Common myeloid progenitor, CD34-positive (primary cell): ENCODE measurements at regions not wholly inside any gene's neighbourhood (a gene's known extent, or its start where the extent isn't known, plus 50 kb on each side); places are given as distances from the start of the nearest gene placed in this dataset.
"Not testable (repeated sequence)": the region's sequence is repeated elsewhere in the genome, so short reads cannot be mapped to it uniquely, and the experiment has no call there.

ENCODE experiments used
- CTCF ChIA-PET: fragments of 350-600 bp; sonication (Branson Sonifier 250); formaldehyde crosslinking; loops from one replicate; lab custom pipeline; 2021; ENCODE audit warnings: antibody characterized with exemption; lab: Charles Lee
- POLR2A ChIA-PET: fragments of 350-600 bp; sonication (Branson Sonifier 250); formaldehyde crosslinking; loops from one replicate; lab custom pipeline; 2021; ENCODE audit warnings: antibody characterized with exemption; lab: Charles Lee
- DNase-seq, 3 donors: peaks; one replicate each; pipeline versions ENCODE4 v3.0.0 to v3.0.0-alpha.2; 2013
- H3K27ac ChIP-seq, 2 experiments: 1 replicate in 1 of 2; 2 replicates in 1 of 2; pipeline ENCODE4 v1.7.0; 2013; ENCODE audit warnings: inconsistent platforms in 2 of 2, low read length in 2 of 2, mild to moderate bottlenecking in 2 of 2, low read depth in 1 of 2, moderate library complexity in 1 of 2; ENCODE audit not compliant: severe bottlenecking in 2 of 2, insufficient read depth in 1 of 2, poor library complexity in 1 of 2
- H3K27me3 ChIP-seq, 5 experiments: replicated peaks in 2 of 5; 1 replicate in 3 of 5; 2 replicates in 2 of 5; pipeline versions ENCODE4 v1.6.1 to v1.7.0; 2013; ENCODE audit warnings: low read length in 4 of 5, mild to moderate bottlenecking in 2 of 5, moderate library complexity in 2 of 5, inconsistent platforms in 1 of 5; ENCODE audit not compliant: insufficient read depth in 5 of 5, control insufficient read depth in 4 of 5
- H3K36me3 ChIP-seq, 4 experiments: 1 replicate in 2 of 4; 2 replicates in 2 of 4; pipeline versions ENCODE4 v1.6.1 to v1.7.0; 2013; ENCODE audit warnings: low read length in 3 of 4, control low read depth in 1 of 4, mild to moderate bottlenecking in 1 of 4; ENCODE audit not compliant: control insufficient read depth in 4 of 4, insufficient read depth in 4 of 4
- H3K4me1 ChIP-seq, 4 experiments: 1 replicate in 3 of 4; 2 replicates in 1 of 4; pipeline versions ENCODE4 v1.6.1 to v1.7.1; 2013; ENCODE audit warnings: low read length in 3 of 4, mild to moderate bottlenecking in 3 of 4, control low read depth in 1 of 4, inconsistent platforms in 1 of 4, moderate library complexity in 1 of 4; ENCODE audit not compliant: control insufficient read depth in 4 of 4, insufficient read depth in 4 of 4; ENCODE audit errors: control extremely low read depth in 1 of 4
- H3K4me3 ChIP-seq, 7 experiments: 1 replicate in 4 of 7; 2 replicates in 3 of 7; pipeline versions ENCODE4 v1.5.1 to v1.7.0; 2013; ENCODE audit warnings: mild to moderate bottlenecking in 7 of 7, low read length in 6 of 7, moderate library complexity in 6 of 7, inconsistent platforms in 2 of 7, low read depth in 2 of 7, control low read depth in 1 of 7; ENCODE audit not compliant: insufficient read depth in 4 of 7, control insufficient read depth in 1 of 7; ENCODE audit errors: extremely low read depth in 1 of 7
- H3K9me3 ChIP-seq, 5 experiments: 1 replicate in 4 of 5; 2 replicates in 1 of 5; pipeline versions ENCODE4 v1.6.1 to v1.7.1; 2013; ENCODE audit warnings: low read length in 4 of 5, mild to moderate bottlenecking in 2 of 5, inconsistent platforms in 1 of 5, low read depth in 1 of 5, moderate library complexity in 1 of 5; ENCODE audit not compliant: control insufficient read depth in 4 of 5, insufficient read depth in 2 of 5; ENCODE audit errors: control extremely low read depth in 1 of 5
- WGBS: methylation state at CpG from one replicate; pipeline ENCODE4 v1.1.5; 2013; ENCODE audit not compliant: insufficient coverage; 5-methylcytosine and 5-hydroxymethylcytosine counted together

GRCh38 chr1:48064693-48065092, 67.5 kb upstream of the TRABD2B start:
- H3K4me3 ChIP-seq, H3K27ac ChIP-seq, POLR2A ChIA-PET, H3K27me3 ChIP-seq, DNase-seq, H3K36me3 ChIP-seq, H3K9me3 ChIP-seq: not testable (repeated sequence)
- H3K4me1 ChIP-seq, result peaks cover 0 to 17% (median 5%) of the 10 kb centered on the region in 4 experiments
- WGBS, result 98% methylated on average over 5 of the region's 5 CpGs
- CTCF ChIA-PET, result interaction anchor here (1.4 kb wide), 1 partner anchor 10 kb away, joined by 4 read pairs; no protein-coding TSS in a partner anchor

- Histone ChIP-seq H3K27me3 (peaks cover 0 to 3% (median 0%) of the 10 kb centered on the region in 5 experiments), H3K36me3 (no peaks in the 10 kb centered on the region), H3K4me3 (no peak overlapping the region), H3K4me1 (peaks cover 0 to 17% (median 5%) of the 10 kb centered on the region in 4 experiments), H3K9me3 (no peaks in the 10 kb centered on the region), H3K27ac (no peak overlapping the region)
- WGBS, result 57% methylated on average over 1 of the region's 1 CpG
- DNase-seq, result no peak
- CTCF ChIA-PET, result interaction anchor here (1.1 to 2.5 kb wide), 10 partner anchors 9 to 203 kb away, joined by 3 to 11 read pairs (median 3); no protein-coding TSS in a partner anchor
- POLR2A ChIA-PET, result no interaction called here
Observed at GRCh38 chr1:48062353-48062752, 65.2 kb upstream of the TRABD2B start.

- no peak overlapping the region for H3K4me3 ChIP-seq
- H3K36me3 ChIP-seq, result no peaks in the 10 kb centered on the region
- ChIA-PET POLR2A (no interaction called here), CTCF (interaction anchor here (0.6 to 2.5 kb wide), 13 partner anchors 8 to 202 kb away, joined by 3 to 11 read pairs (median 3); no protein-coding TSS in a partner anchor)
- H3K27me3 ChIP-seq, result peaks cover 0 to 3% (median 0%) of the 10 kb centered on the region in 5 experiments
- H3K27ac ChIP-seq, result no peak overlapping the region
- peaks cover 0 to 17% (median 5%) of the 10 kb centered on the region in 4 experiments for H3K4me1 ChIP-seq
- DNase-seq, result peak; percentile 41 to 65 (median 60)
- H3K9me3 ChIP-seq, result no peaks in the 10 kb centered on the region
- WGBS, result 50% methylated on average over 2 of the region's 3 CpGs
Observed at GRCh38 chr1:48061162-48062136, 64.3 kb upstream of the TRABD2B start.

- WGBS, result 86% methylated on average over 1 of the region's 1 CpG
- POLR2A ChIA-PET, result no interaction called here
- H3K4me1 ChIP-seq, result peaks cover 0 to 17% (median 5%) of the 10 kb centered on the region in 4 experiments
Observed at GRCh38 chr1:48059289-48059688, 62.1 kb upstream of the TRABD2B start.

GRCh38 chr1:48058135-48059025, 61.2 kb upstream of the TRABD2B start:
- H3K36me3 ChIP-seq, result no peaks in the 10 kb centered on the region
- peaks cover 0 to 13% (median 0%) of the 10 kb centered on the region in 5 experiments for H3K27me3 ChIP-seq
- POLR2A ChIA-PET, result no interaction called here
- H3K27ac ChIP-seq, result no peak overlapping the region
- peaks cover 0 to 17% (median 5%) of the 10 kb centered on the region in 4 experiments for H3K4me1 ChIP-seq
- no peaks in the 10 kb centered on the region for H3K9me3 ChIP-seq
- 98% methylated on average over 7 of the region's 11 CpGs for WGBS
- DNase-seq, result no peak
- H3K4me3 ChIP-seq, result no peak overlapping the region
- CTCF ChIA-PET, result interaction anchor here (1.5 to 1.8 kb wide), 2 partner anchors 9 to 14 kb away, joined by 4 to 5 read pairs; no protein-coding TSS in a partner anchor

More at GRCh38 chr1:48059289-48059688, 62.1 kb upstream of the TRABD2B start:
- Histone ChIP-seq H3K27ac (no peak overlapping the region), H3K4me3 (no peak overlapping the region), H3K9me3 (no peaks in the 10 kb centered on the region), H3K27me3 (peaks cover 0 to 10% (median 0%) of the 10 kb centered on the region in 5 experiments), H3K36me3 (no peaks in the 10 kb centered on the region)
- CTCF ChIA-PET, result interaction anchor here (1.5 kb wide), 1 partner anchor 15 kb away, joined by 4 read pairs; no protein-coding TSS in a partner anchor
- DNase-seq, result no peak

- no peak overlapping the region for H3K4me3 ChIP-seq
- no peak for DNase-seq
- CTCF ChIA-PET, result interaction anchor here (1.8 kb wide), 1 partner anchor 10 kb away, joined by 5 read pairs; no protein-coding TSS in a partner anchor
- H3K4me1 ChIP-seq, result peaks cover 0 to 16% (median 5%) of the 10 kb centered on the region in 4 experiments
- POLR2A ChIA-PET, result no interaction called here
- H3K9me3 ChIP-seq, result no peaks in the 10 kb centered on the region
- no CpG with 5 or more reads among the region's 2 CpGs for WGBS
- peaks cover 0 to 13% (median 0%) of the 10 kb centered on the region in 5 experiments for H3K27me3 ChIP-seq
- no peak overlapping the region for H3K27ac ChIP-seq
- H3K36me3 ChIP-seq, result no peaks in the 10 kb centered on the region
Observed at GRCh38 chr1:48057249-48057648, 60.1 kb upstream of the TRABD2B start.
